Gastroesophageal sphincter (tissue), 4 donors: ENCODE measurements at regions not wholly inside any gene's neighbourhood (a gene's known extent, or its start where the extent isn't known, plus 50 kb on each side); places are given as distances from the start of the nearest gene placed in this dataset.
A peak's percentile ranks its signal among the peaks of the same experiment; 100 is the strongest.

ENCODE experiments used
- ATAC-seq: fragments of 150-250 bp; one replicate; pipeline ENCODE4 v1.9.1; 2016; ENCODE audit warnings: mild to moderate bottlenecking, moderate library complexity
- H3K27ac ChIP-seq, 4 donors: fragments of 200-600 bp; sonication (generic) in 3 of 4; 1 replicate in 3 of 4; 2 replicates in 1 of 4; pipeline ENCODE4 v1.5.1; 2016 to 2019
- H3K27me3 ChIP-seq: fragments of 200-600 bp; sonication (generic); one replicate; pipeline ENCODE4 v1.5.1; 2019
- H3K36me3 ChIP-seq, 2 donors: fragments of 200-600 bp; sonication (generic); one replicate each; pipeline ENCODE4 v1.5.1; 2019; ENCODE audit warnings: control low read depth in 1 of 2
- H3K4me1 ChIP-seq, 3 donors: fragments of 200-600 bp; sonication (generic); 1 replicate in 2 of 3; 2 replicates in 1 of 3; pipeline ENCODE4 v1.5.1; 2016 to 2019; ENCODE audit warnings: control low read depth in 2 of 3
- H3K4me3 ChIP-seq, 2 donors: fragments of 200-600 bp; sonication (generic); one replicate each; pipeline ENCODE4 v1.5.1; 2019; ENCODE audit warnings: mild to moderate bottlenecking in 1 of 2, moderate library complexity in 1 of 2
- H3K9me3 ChIP-seq, 3 donors: fragments of 200-600 bp; sonication (generic); one replicate each; pipeline ENCODE4 v1.5.1; 2017 to 2019; ENCODE audit warnings: control low read depth in 2 of 3
- EP300 ChIP-seq: sonication (generic); formaldehyde crosslinking; IDR thresholded peaks from one replicate; pipeline ENCODE4 v1.6.1; 2017; ENCODE audit warnings: antibody characterized with exemption, mild to moderate bottlenecking
- POLR2A ChIP-seq, 2 donors: fragments of 450-650 bp; IDR thresholded peaks; one replicate each; pipeline ENCODE4 v1.6.1; 2017; ENCODE audit warnings: antibody characterized with exemption in 2 of 2, mild to moderate bottlenecking in 2 of 2, moderate library complexity in 1 of 2
- POLR2AphosphoS5 ChIP-seq: sonication (generic); formaldehyde crosslinking; IDR thresholded peaks from one replicate; pipeline ENCODE4 v1.6.1; 2017; ENCODE audit warnings: antibody characterized with exemption
- WGBS, 2 donors: methylation state at CpG; one replicate each; pipeline ENCODE4 v1.1.5; 2018; ENCODE audit warnings: low coverage in 1 of 2; 5-methylcytosine and 5-hydroxymethylcytosine counted together
- TF ChIP-seq, protein P1 (sequence below), 4 experiments: fragments of 200-600 bp in 2 of 4; fragments of 450-650 bp in 2 of 4; sonication (generic) in 1 of 4; IDR thresholded peaks; one replicate each; pipeline ENCODE4 v1.5.1; 2017 to 2019; ENCODE audit warnings: antibody characterized with exemption in 4 of 4, mild to moderate bottlenecking in 2 of 4, moderate library complexity in 2 of 4

DNA sequence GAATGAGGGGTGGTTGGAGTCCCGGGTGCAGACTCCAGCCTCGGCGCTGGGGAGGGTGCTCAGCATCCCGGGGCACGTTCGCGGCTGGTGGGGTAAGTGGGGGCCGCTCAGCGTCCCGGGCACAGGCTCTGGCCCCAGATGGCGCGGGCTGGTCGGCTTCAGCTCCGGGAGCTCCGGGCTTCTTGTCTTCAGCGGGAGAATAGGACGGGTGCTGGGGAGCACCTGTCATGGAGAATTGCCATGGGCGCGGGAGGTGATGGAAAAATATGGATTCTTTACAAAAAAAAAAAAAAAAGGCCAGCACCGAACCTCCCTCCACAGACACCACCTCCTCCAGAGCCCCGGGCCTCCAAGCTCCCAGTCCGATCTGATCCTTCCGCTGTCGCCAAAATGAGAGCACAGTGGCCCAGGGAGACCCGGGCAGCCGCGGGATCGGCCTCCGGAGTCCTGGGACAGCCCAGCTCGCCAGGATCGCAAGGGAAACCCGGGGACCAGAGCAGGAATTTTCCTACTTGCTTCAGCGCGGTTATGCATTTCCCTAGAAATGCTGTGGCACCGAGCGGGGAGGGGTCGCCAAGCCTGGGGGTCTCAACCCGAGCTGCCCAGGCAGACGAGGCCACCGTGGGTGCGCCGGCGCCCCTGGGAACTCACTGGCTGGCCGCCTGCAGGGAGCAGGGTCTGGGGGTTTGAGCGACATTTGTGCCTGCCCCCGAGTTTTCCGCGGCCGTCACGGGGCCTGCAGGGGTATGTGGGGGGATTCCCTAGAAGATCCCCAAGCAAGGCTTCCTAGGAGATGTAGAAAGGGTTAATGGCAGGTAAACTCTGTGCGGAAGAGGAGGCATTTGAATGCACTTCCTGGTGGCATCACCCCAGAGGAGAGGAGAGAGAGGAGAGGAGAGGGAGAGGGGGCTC, 1336.9 kb downstream of the BRD1 start:
- WGBS, 2 donors = 7% methylated on average over 3 to 19 of the region's 51 CpGs
- no peaks in the 10 kb centered on the region for H3K9me3 ChIP-seq
- TF ChIP-seq EP300 (no peak), POLR2AphosphoS5 (no peak), POLR2A (IDR thresholded peaks at IDR 0.05) (no peak)
- TF ChIP-seq, protein P1, sequence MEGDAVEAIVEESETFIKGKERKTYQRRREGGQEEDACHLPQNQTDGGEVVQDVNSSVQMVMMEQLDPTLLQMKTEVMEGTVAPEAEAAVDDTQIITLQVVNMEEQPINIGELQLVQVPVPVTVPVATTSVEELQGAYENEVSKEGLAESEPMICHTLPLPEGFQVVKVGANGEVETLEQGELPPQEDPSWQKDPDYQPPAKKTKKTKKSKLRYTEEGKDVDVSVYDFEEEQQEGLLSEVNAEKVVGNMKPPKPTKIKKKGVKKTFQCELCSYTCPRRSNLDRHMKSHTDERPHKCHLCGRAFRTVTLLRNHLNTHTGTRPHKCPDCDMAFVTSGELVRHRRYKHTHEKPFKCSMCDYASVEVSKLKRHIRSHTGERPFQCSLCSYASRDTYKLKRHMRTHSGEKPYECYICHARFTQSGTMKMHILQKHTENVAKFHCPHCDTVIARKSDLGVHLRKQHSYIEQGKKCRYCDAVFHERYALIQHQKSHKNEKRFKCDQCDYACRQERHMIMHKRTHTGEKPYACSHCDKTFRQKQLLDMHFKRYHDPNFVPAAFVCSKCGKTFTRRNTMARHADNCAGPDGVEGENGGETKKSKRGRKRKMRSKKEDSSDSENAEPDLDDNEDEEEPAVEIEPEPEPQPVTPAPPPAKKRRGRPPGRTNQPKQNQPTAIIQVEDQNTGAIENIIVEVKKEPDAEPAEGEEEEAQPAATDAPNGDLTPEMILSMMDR (IDR thresholded peaks at IDR 0.05) = no peak
- peaks cover 0 to 23% (median 5%) of the 10 kb centered on the region in 3 donors for H3K4me1 ChIP-seq
- peak overlapping the region in 1 of 2 donors; percentile 49 for H3K4me3 ChIP-seq
- no peak for ATAC-seq
- no peak overlapping the region for H3K27ac ChIP-seq
- H3K27me3 ChIP-seq = peaks cover 87% of the 10 kb centered on the region
- H3K36me3 ChIP-seq = no peaks in the 10 kb centered on the region

GRCh38 chr22:48489551-48490499, 1337.8 kb downstream of the BRD1 start:
- H3K9me3 ChIP-seq = no peaks in the 10 kb centered on the region
- peak overlapping the region in 1 of 2 donors; percentile 49 for H3K4me3 ChIP-seq
- peaks cover 0 to 23% (median 5%) of the 10 kb centered on the region in 3 donors for H3K4me1 ChIP-seq
- H3K27ac ChIP-seq = no peak overlapping the region
- H3K36me3 ChIP-seq = no peaks in the 10 kb centered on the region
- TF ChIP-seq POLR2AphosphoS5 = no peak
- no peak for TF ChIP-seq EP300
- TF ChIP-seq POLR2A (IDR thresholded peaks at IDR 0.05) = no peak
- TF ChIP-seq, protein P1 (IDR thresholded peaks at IDR 0.05) = no peak
- WGBS, 2 donors = no CpG with 5 or more reads among the region's 113 CpGs
- peaks cover 91% of the 10 kb centered on the region for H3K27me3 ChIP-seq
- no peak for ATAC-seq

DNA sequence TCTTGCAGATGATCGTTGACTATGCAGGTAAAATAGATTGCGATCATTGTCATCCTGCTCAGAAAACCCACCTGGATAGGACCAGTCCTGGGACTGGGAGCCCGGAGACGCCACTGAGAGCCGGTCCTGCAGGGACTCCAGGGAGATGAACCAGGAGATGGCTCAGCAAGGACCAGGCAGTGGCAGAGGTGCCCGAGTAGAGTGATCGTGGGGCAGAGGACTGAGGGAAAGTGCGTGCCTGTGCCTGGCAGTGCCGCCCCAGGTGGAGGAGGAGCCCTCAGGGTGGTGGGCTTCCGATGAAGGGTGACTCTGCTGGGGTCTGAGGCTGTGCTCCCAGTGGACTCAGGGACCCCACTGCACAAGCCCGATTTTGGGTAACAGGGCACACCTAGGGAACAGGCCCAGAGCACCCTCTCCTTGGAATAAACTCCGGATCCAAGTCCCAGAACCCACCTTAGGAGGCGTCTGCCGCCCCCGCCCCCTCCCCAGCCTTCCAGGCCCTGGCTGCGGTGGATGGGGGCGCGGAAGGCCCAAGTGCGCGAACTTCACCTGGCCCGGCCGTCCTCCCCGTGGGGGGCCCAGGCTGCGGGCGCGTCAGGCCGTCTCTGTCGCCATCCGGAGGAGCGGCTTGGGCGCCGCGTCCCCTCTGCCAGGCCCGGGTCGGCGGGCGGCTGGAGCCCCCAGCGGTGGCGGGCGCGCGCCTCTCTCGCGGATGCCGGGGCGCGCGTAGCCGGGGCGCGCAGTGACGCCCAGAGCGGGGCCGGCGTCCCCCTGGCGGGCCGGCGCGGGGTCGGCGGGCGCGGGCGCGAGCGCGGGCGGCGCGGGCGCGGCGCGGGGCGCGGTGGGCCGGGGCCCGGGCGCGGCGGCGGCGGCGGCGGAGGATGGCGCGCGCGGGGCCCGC, 1338.8 kb downstream of the BRD1 start:
- Histone ChIP-seq H3K9me3 (no peaks in the 10 kb centered on the region), H3K36me3 (no peaks in the 10 kb centered on the region), H3K4me1 (peaks cover 0 to 23% (median 5%) of the 10 kb centered on the region in 3 donors), H3K27ac (no peak overlapping the region), H3K27me3 (peaks cover 84% of the 10 kb centered on the region), H3K4me3 (peak overlapping the region in 1 of 2 donors; percentile 49)
- 51% methylated on average over 6 of the region's 90 CpGs; no CpG with 5 or more reads in 1 of the 2 donors for WGBS, 2 donors
- TF ChIP-seq EP300 = no peak
- TF ChIP-seq, protein P1 (IDR thresholded peaks at IDR 0.05) = no peak
- ATAC-seq = no peak

DNA sequence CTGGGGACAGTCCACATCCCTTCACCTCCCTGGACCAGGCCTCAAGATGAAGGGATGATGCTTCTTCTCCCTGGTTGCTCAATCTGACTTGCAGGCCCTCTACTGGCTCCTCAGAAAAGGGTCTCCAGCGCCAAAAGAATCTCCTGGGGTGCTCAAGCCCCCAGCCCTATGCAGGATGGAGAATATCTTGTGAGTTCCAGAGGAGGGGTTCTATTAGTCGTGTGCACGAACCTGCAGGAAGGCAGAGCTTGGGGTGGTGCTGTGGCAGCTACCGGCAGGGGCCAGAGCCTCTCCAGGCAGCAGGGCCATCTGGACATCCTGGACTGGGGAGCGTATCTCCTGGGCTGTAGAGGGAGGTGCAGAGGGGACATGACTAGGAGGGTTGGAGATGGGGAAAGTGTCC, 1339.5 kb downstream of the BRD1 start:
- Histone ChIP-seq H3K9me3 (no peaks in the 10 kb centered on the region), H3K4me3 (no peak overlapping the region), H3K27ac (no peak overlapping the region), H3K27me3 (peaks cover 78% of the 10 kb centered on the region), H3K36me3 (no peaks in the 10 kb centered on the region), H3K4me1 (peaks cover 0 to 23% (median 5%) of the 10 kb centered on the region in 3 donors)
- ATAC-seq = no peak
- TF ChIP-seq, protein P1 (IDR thresholded peaks at IDR 0.05) = no peak
- TF ChIP-seq EP300 = no peak
- no peak for TF ChIP-seq POLR2A (IDR thresholded peaks at IDR 0.05)
- TF ChIP-seq POLR2AphosphoS5 = no peak
- no CpG with 5 or more reads among the region's 5 CpGs for WGBS, 2 donors
